ENCODE measurements at regions not wholly inside any gene's neighbourhood (a gene's known extent, or its start where the extent isn't known, plus 50 kb on each side); places are given as distances from the start of the nearest gene placed in this dataset.

- H3K79me2 ChIP-seq = no peaks in the 10 kb centered on the region
- no peak overlapping the region for H3K4me2 ChIP-seq (ENCODE audit: low read length)
- no peaks in the 10 kb centered on the region for H3K27me3 ChIP-seq (ENCODE audit: control insufficient read depth, insufficient read depth, low read length)
- H3K4me1 ChIP-seq = no peaks in the 10 kb centered on the region
- no peak for TF ChIP-seq CTCF (IDR thresholded peaks at IDR 0.05)
- no peaks in the 10 kb centered on the region for H3K9me3 ChIP-seq (ENCODE audit: control insufficient read depth, low read length)
- H3K9ac ChIP-seq = no peak overlapping the region
- no peak overlapping the region for H2AFZ ChIP-seq
- H3K4me3 ChIP-seq (ENCODE audit: low read depth, low read length) = no peak overlapping the region
- H3K36me3 ChIP-seq (ENCODE audit: control insufficient read depth, insufficient read depth, low read length) = no peaks in the 10 kb centered on the region
- no peak overlapping the region for H3K27ac ChIP-seq
Measured at GRCh38 chr14:97350894-97351731, 553.9 kb downstream of the VRK1 start.

DNA sequence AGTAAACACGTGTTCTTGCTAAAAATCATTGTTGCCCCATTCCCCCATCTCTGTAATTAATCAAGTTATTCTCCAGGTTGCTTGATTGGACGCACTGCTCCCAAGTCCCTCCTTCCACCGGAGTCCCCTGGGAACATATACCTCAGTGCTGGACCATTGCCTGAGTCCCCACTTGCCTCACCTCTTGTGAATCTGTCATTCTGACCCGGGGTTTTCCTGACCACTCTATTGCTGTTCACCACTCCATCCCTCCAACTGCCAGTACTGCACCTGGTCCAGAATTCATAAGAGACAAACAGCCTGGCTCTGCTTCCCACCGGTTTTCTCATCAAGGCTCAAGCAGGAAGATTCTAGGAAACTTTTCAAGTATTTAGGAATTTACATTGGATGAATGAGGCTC is 555.9 kb downstream of the VRK1 start:
- Histone ChIP-seq H3K9ac (no peak overlapping the region), H3K79me2 (no peaks in the 10 kb centered on the region), H3K36me3 (ENCODE audit: control insufficient read depth, insufficient read depth, low read length) (no peaks in the 10 kb centered on the region), H3K4me1 (no peaks in the 10 kb centered on the region), H2AFZ (no peak overlapping the region), H3K27me3 (ENCODE audit: control insufficient read depth, insufficient read depth, low read length) (no peaks in the 10 kb centered on the region), H3K27ac (no peak overlapping the region), H3K9me3 (ENCODE audit: control insufficient read depth, low read length) (no peaks in the 10 kb centered on the region), H3K4me2 (ENCODE audit: low read length) (no peak overlapping the region), H3K4me3 (ENCODE audit: low read depth, low read length) (no peak overlapping the region)
- no peak for TF ChIP-seq CTCF (IDR thresholded peaks at IDR 0.05)

DNA sequence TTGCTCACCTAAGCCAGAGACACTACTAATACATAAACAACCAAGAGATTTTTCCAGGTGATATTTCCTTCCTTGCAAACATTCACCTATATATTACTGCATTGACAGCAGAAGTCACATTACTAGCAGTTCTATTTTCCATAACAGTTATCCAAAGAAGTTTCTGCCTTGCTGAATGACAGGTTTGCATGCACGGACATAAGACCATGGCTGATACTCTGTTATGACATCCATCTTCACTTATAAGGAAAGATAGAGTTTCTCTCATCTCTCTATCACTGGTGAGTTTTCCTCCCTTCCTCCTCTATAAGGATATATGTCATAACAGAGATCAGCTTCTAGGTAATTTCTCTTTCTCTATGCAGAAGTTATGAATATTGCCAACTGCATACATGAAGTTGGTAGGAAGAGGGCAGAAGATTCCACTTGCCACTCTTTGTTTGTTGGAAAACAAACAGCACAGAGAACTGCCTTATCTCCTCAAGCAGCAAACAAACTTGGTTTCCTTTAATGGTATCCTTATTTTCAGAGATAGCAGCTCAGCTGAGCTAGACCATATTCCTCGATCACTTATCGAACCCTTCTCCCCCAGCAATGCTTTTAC is 557.0 kb downstream of the VRK1 start:
- Histone ChIP-seq H3K4me2 (ENCODE audit: low read length) (no peak overlapping the region), H3K9ac (no peak overlapping the region), H3K27ac (no peak overlapping the region), H3K9me3 (ENCODE audit: control insufficient read depth, low read length) (no peaks in the 10 kb centered on the region), H3K4me3 (ENCODE audit: low read depth, low read length) (no peak overlapping the region), H3K27me3 (ENCODE audit: control insufficient read depth, insufficient read depth, low read length) (no peaks in the 10 kb centered on the region), H3K79me2 (no peaks in the 10 kb centered on the region), H3K36me3 (ENCODE audit: control insufficient read depth, insufficient read depth, low read length) (no peaks in the 10 kb centered on the region), H3K4me1 (no peaks in the 10 kb centered on the region), H2AFZ (no peak overlapping the region)
- no peak for TF ChIP-seq CTCF (IDR thresholded peaks at IDR 0.05)

DNA sequence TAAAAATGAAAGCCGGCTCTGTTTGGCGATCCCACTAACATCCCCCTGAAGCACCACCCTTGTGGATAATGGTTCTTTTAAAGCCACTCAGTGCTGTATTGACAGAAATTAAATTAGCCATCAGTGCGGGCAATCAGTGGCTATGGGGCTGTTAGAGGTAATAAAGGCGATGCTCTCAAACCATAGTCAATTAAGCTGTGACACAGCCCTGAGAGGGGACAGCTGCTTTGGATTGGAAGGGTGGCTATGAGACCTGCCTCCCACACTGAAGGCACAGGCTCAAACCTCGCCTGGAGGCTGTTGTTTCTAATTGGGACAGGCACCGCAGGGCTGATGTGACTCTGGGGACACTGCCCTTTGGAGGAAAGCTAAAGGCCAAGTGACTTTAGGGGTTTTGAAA is 562.2 kb downstream of the VRK1 start:
- H3K4me1 ChIP-seq = no peaks in the 10 kb centered on the region
- no peak overlapping the region for H3K27ac ChIP-seq
- H3K36me3 ChIP-seq (ENCODE audit: control insufficient read depth, insufficient read depth, low read length) = no peaks in the 10 kb centered on the region
- no peak overlapping the region for H3K9ac ChIP-seq
- H3K4me2 ChIP-seq (ENCODE audit: low read length) = no peak overlapping the region
- no peaks in the 10 kb centered on the region for H3K9me3 ChIP-seq (ENCODE audit: control insufficient read depth, low read length)
- no peaks in the 10 kb centered on the region for H3K27me3 ChIP-seq (ENCODE audit: control insufficient read depth, insufficient read depth, low read length)
- H2AFZ ChIP-seq = no peak overlapping the region
- H3K4me3 ChIP-seq (ENCODE audit: low read depth, low read length) = no peak overlapping the region
- no peak for TF ChIP-seq CTCF (IDR thresholded peaks at IDR 0.05)
- H3K79me2 ChIP-seq = no peaks in the 10 kb centered on the region
